Smooth muscle cell (in vitro differentiated cells): ENCODE measurements at regions not wholly inside any gene's neighbourhood (a gene's known extent, or its start where the extent isn't known, plus 50 kb on each side); places are given as distances from the start of the nearest gene placed in this dataset.

Source experiments
- DNase-seq: peaks from one replicate; lab custom pipeline; 2025; ENCODE audit not compliant: unreplicated experiment; lab: John Stamatoyannopoulos, UW
- H2AFZ ChIP-seq: fragments of 200-600 bp; sonication (generic); 2 replicates; pipeline ENCODE4 v1.6.0; 2016; ENCODE audit warnings: antibody characterized with exemption, low read depth, mild to moderate bottlenecking
- H3F3A ChIP-seq: fragments of 200-600 bp; sonication (generic); 2 replicates; pipeline ENCODE4 v1.6.0; 2017; ENCODE audit warnings: antibody characterized with exemption, low read depth
- H3K27ac ChIP-seq: fragments of 200-600 bp; sonication (generic); 2 replicates; pipeline ENCODE4 v1.5.1; 2016; ENCODE audit warnings: low read depth, mild to moderate bottlenecking
- H3K27me3 ChIP-seq: fragments of 200-600 bp; sonication (generic); 2 replicates; pipeline ENCODE4 v1.6.1; 2016; ENCODE audit warnings: low read depth, mild to moderate bottlenecking
- H3K36me3 ChIP-seq: fragments of 200-600 bp; sonication (generic); 2 replicates; pipeline ENCODE4 v1.5.1; 2016; ENCODE audit warnings: low read depth
- H3K4me1 ChIP-seq: fragments of 200-600 bp; sonication (generic); 2 replicates; pipeline ENCODE4 v1.5.1; 2016; ENCODE audit warnings: low read depth
- H3K4me2 ChIP-seq: fragments of 200-600 bp; sonication (generic); 2 replicates; pipeline ENCODE4 v1.6.0; 2016; ENCODE audit warnings: mild to moderate bottlenecking
- H3K4me3 ChIP-seq: fragments of 200-600 bp; sonication (generic); 2 replicates; pipeline ENCODE4 v1.5.1; 2016; ENCODE audit warnings: mild to moderate bottlenecking
- H3K79me2 ChIP-seq: fragments of 200-600 bp; sonication (generic); 2 replicates; pipeline ENCODE4 v1.6.0; 2016; ENCODE audit warnings: low read depth, mild to moderate bottlenecking
- H3K9ac ChIP-seq: fragments of 200-600 bp; sonication (generic); 2 replicates; pipeline ENCODE4 v1.6.0; 2016; ENCODE audit warnings: low read depth
- H3K9me3 ChIP-seq: fragments of 200-600 bp; sonication (generic); replicated peaks from 2 replicates; pipeline ENCODE4 v1.5.1; 2016; ENCODE audit warnings: low read depth
- H4K20me1 ChIP-seq: fragments of 200-600 bp; sonication (generic); 2 replicates; pipeline ENCODE4 v1.6.0; 2016; ENCODE audit warnings: low read depth
- CTCF ChIP-seq: fragments of 200-600 bp; sonication (generic); IDR thresholded peaks from 2 replicates; pipeline ENCODE4 v1.5.1; 2017; ENCODE audit warnings: borderline replicate concordance, mild to moderate bottlenecking, antibody characterized with exemption; ENCODE audit not compliant: insufficient read depth, poor library complexity, severe bottlenecking
- WGBS: methylation state at CpG from one replicate; pipeline ENCODE4 v1.1.7; 2016; ENCODE audit warnings: low lambda C conversion rate; 5-methylcytosine and 5-hydroxymethylcytosine counted together

DNA sequence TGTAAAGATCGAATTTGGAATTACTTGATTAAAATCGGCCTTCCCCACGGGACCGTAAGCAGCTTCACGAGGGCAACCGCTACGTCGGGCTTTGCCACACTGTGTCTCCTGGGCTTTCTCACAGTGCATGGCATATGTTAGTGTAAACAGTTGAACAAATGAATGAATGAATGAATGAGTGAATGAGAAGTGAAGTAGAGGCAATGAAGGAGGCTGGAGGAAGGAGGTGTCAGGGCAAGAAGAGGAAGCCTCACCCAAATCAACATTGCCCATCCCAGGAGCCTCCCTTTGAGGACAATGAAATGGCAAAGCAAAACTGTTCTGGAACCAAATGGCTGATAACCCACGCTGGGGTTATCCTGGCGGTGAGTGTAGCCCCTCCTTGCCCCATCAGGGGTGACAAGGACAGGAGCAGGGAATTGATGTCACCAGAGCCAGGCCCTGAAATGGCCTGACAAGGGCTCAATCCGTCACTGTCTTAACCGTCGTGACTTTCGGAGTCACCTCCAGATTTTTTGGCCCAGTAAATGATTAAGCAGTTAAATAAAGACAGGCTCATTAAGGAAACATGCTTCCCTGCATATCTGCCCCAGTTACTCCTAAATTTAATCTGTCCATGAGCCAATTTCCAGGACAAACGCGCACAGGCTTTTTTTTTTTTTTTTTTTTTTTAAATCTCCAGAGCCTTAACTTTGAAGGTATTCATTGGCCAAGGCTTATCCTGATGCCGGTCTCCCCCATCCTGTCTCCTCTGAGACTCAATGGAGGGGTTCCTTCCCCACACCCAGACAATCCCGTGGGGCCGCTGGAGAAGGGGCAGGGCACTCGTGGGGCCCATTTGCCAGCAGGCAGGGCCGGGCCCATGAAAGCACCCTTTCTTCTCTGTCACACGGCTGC, 88.4 kb upstream of the BOD1 start:
- H3K27ac ChIP-seq = no peak overlapping the region
- no peak overlapping the region for H3K9ac ChIP-seq
- no peaks in the 10 kb centered on the region for H3F3A ChIP-seq
- no peaks in the 10 kb centered on the region for H3K4me1 ChIP-seq
- H3K27me3 ChIP-seq = no peaks in the 10 kb centered on the region
- H3K79me2 ChIP-seq = no peaks in the 10 kb centered on the region
- H3K4me2 ChIP-seq = no peak overlapping the region
- TF ChIP-seq CTCF = no peak
- 94% methylated on average over 22 of the region's 22 CpGs for WGBS
- no peak for DNase-seq
- no peaks in the 10 kb centered on the region for H3K9me3 ChIP-seq
- no peak overlapping the region for H2AFZ ChIP-seq
- no peaks in the 10 kb centered on the region for H3K36me3 ChIP-seq
- no peaks in the 10 kb centered on the region for H4K20me1 ChIP-seq
- H3K4me3 ChIP-seq = no peak overlapping the region

DNA sequence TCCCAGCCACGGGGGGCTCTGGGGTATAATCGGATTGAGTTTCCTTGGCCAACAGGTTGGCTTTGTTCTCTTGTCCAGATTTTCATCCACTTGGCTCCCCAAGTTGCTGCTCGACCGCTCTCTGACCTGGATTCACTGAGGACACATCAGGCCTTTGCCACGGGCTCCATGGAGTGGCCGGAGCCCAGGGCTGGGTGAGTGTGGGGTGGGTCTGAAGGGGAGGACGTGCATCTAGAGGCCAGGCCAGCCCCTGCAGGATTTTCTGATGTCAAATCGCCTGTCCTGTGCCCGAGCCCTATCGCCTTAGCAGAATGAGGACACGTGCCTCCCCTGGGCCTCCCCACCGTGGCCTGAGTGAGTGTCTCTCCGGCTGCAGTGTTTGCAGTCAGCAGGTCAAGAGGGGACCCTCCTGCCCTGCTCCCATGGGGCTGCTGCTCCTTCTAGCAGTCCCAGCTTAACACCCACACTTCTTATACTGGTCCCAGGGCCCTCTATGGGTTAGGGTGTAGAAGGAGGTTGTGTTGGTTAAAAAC, 89.1 kb upstream of the BOD1 start:
- DNase-seq = no peak
- 92% methylated on average over 13 of the region's 13 CpGs for WGBS

DNA sequence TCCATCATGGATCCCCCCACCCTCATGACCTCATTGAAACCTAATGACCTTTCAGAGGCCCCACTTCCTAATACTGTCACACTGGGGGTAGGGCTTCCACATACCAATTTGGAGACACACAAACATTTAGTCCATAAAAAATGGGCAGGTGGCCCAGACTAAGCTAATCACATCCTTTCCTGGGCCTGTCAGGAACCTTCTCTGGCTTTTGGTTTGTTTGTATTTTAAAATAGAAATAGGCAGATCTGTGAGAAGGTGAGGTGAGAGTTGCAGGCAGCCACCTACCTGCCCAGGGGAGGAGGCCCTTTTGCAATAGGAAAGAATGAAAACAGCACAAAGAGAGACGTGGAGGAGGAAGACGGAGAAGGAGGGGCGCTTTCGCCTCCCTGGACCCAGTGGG, 90.2 kb upstream of the BOD1 start:
- 92% methylated on average over 4 of the region's 4 CpGs for WGBS
- no peaks in the 10 kb centered on the region for H3K9me3 ChIP-seq
- H3K27ac ChIP-seq = no peak overlapping the region

More for the DNA sequence above, 89.1 kb upstream of the BOD1 start:
- Histone ChIP-seq H3K79me2 (no peaks in the 10 kb centered on the region), H3K9ac (no peak overlapping the region), H3K27ac (no peak overlapping the region), H3K4me2 (no peak overlapping the region), H3F3A (no peaks in the 10 kb centered on the region), H3K4me1 (no peaks in the 10 kb centered on the region), H3K9me3 (no peaks in the 10 kb centered on the region), H2AFZ (no peak overlapping the region), H3K36me3 (no peaks in the 10 kb centered on the region), H3K4me3 (no peak overlapping the region), H4K20me1 (no peaks in the 10 kb centered on the region), H3K27me3 (no peaks in the 10 kb centered on the region)
- TF ChIP-seq CTCF = no peak

More for the DNA sequence above, 90.2 kb upstream of the BOD1 start:
- no peak overlapping the region for H3K4me2 ChIP-seq
- no peaks in the 10 kb centered on the region for H4K20me1 ChIP-seq
- H3F3A ChIP-seq = no peaks in the 10 kb centered on the region
- no peaks in the 10 kb centered on the region for H3K4me1 ChIP-seq
- no peak overlapping the region for H2AFZ ChIP-seq
- H3K79me2 ChIP-seq = no peaks in the 10 kb centered on the region
- no peak for TF ChIP-seq CTCF
- no peaks in the 10 kb centered on the region for H3K27me3 ChIP-seq
- no peak for DNase-seq
- no peak overlapping the region for H3K9ac ChIP-seq
- H3K4me3 ChIP-seq = no peak overlapping the region
- no peaks in the 10 kb centered on the region for H3K36me3 ChIP-seq
